ENCODE measurements at regions not wholly inside any gene's neighbourhood (a gene's known extent, or its start where the extent isn't known, plus 50 kb on each side); places are given as distances from the start of the nearest gene placed in this dataset.

GRCh38 chr3:70729845-70730244, 417.4 kb upstream of the MDFIC2 start:
- no peaks in the 10 kb centered on the region for H3K4me1 Mint-ChIP-seq (ENCODE audit: insufficient read depth, unreplicated experiment)
- H3K27me3 Mint-ChIP-seq (ENCODE audit: insufficient read depth, unreplicated experiment), result peaks cover 85% of the 10 kb centered on the region
- no peak for DNase-seq (ENCODE audit: unreplicated experiment)
- no peak overlapping the region for H3K4me3 Mint-ChIP-seq (ENCODE audit: unreplicated experiment)
- CTCF ChIA-PET, result interaction anchor here (0.7 to 1.2 kb wide), 2 partner anchors 10 to 782 kb away, joined by 3 to 4 read pairs; no protein-coding TSS in a partner anchor
- BruUV-seq (replicated peaks), result no TSS peak
- TF ChIP-seq, protein P1, sequence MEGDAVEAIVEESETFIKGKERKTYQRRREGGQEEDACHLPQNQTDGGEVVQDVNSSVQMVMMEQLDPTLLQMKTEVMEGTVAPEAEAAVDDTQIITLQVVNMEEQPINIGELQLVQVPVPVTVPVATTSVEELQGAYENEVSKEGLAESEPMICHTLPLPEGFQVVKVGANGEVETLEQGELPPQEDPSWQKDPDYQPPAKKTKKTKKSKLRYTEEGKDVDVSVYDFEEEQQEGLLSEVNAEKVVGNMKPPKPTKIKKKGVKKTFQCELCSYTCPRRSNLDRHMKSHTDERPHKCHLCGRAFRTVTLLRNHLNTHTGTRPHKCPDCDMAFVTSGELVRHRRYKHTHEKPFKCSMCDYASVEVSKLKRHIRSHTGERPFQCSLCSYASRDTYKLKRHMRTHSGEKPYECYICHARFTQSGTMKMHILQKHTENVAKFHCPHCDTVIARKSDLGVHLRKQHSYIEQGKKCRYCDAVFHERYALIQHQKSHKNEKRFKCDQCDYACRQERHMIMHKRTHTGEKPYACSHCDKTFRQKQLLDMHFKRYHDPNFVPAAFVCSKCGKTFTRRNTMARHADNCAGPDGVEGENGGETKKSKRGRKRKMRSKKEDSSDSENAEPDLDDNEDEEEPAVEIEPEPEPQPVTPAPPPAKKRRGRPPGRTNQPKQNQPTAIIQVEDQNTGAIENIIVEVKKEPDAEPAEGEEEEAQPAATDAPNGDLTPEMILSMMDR (IDR thresholded peaks at IDR 0.05; ENCODE audit: unreplicated experiment), result no peak
- H3K36me3 Mint-ChIP-seq (ENCODE audit: insufficient read depth, unreplicated experiment), result no peaks in the 10 kb centered on the region
- no peaks in the 10 kb centered on the region for H3K9me3 Mint-ChIP-seq (ENCODE audit: unreplicated experiment)
- no peak overlapping the region for H3K27ac Mint-ChIP-seq (ENCODE audit: low read depth, unreplicated experiment)
- intact Hi-C loops (cut with micrococcal nuclease), result no loop called here
- POLR2A ChIA-PET, result interaction anchor here (1.1 kb wide), 1 partner anchor 11 kb away, joined by 3 read pairs; no protein-coding TSS in a partner anchor

DNA sequence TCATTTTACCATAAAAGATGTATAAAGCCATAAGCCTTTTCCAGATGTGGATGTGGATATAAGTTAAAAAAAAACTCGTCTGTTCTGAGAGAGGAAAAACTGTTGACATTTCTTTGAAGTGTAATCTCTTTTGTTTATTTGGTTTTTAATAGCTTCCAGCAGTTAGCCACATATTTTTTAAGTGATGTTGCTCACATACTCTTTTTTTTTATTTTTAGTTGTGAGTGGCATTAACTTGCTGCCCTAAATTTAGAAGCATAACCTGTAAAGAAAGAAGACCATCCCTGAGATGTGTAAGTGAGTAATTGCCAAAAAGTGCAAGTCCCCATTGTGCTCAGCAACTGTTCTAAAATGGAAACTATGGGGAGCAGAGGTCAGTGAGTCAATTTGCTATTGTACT, 415.9 kb upstream of the MDFIC2 start:
- TF ChIP-seq, protein P1 (IDR thresholded peaks at IDR 0.05; ENCODE audit: unreplicated experiment), result no peak
- Mint-ChIP-seq H3K27ac (ENCODE audit: low read depth, unreplicated experiment) (no peak overlapping the region), H3K36me3 (ENCODE audit: insufficient read depth, unreplicated experiment) (no peaks in the 10 kb centered on the region), H3K27me3 (ENCODE audit: insufficient read depth, unreplicated experiment) (peaks cover 85% of the 10 kb centered on the region), H3K4me3 (ENCODE audit: unreplicated experiment) (no peak overlapping the region), H3K4me1 (ENCODE audit: insufficient read depth, unreplicated experiment) (no peaks in the 10 kb centered on the region), H3K9me3 (ENCODE audit: unreplicated experiment) (no peaks in the 10 kb centered on the region)
- intact Hi-C loops (cut with micrococcal nuclease), result no loop called here
- no TSS peak for BruUV-seq (replicated peaks)
- ChIA-PET CTCF (interaction anchor here (0.6 kb wide), 1 partner anchor 187 kb away, joined by 3 read pairs; no protein-coding TSS in a partner anchor), POLR2A (interaction anchor here (0.7 kb wide), 1 partner anchor 870 kb away, joined by 3 read pairs; no protein-coding TSS in a partner anchor)
- DNase-seq (ENCODE audit: unreplicated experiment), result no peak

GRCh38 chr3:70726961-70727360, 414.5 kb upstream of the MDFIC2 start:
- no peak overlapping the region for H3K4me3 Mint-ChIP-seq (ENCODE audit: unreplicated experiment)
- ChIA-PET POLR2A (no interaction called here), CTCF (interaction anchor here (1.2 kb wide), 1 partner anchor 10 kb away, joined by 3 read pairs; no protein-coding TSS in a partner anchor)
- no peaks in the 10 kb centered on the region for H3K4me1 Mint-ChIP-seq (ENCODE audit: insufficient read depth, unreplicated experiment)
- no peaks in the 10 kb centered on the region for H3K36me3 Mint-ChIP-seq (ENCODE audit: insufficient read depth, unreplicated experiment)
- H3K9me3 Mint-ChIP-seq (ENCODE audit: unreplicated experiment), result no peaks in the 10 kb centered on the region
- no peak for DNase-seq (ENCODE audit: unreplicated experiment)
- TF ChIP-seq, protein P1 (IDR thresholded peaks at IDR 0.05; ENCODE audit: unreplicated experiment), result no peak
- H3K27ac Mint-ChIP-seq (ENCODE audit: low read depth, unreplicated experiment), result no peak overlapping the region
- intact Hi-C loops (cut with micrococcal nuclease), result no loop called here
- peaks cover 79% of the 10 kb centered on the region for H3K27me3 Mint-ChIP-seq (ENCODE audit: insufficient read depth, unreplicated experiment)
- BruUV-seq (replicated peaks), result no TSS peak

GRCh38 chr3:70726096-70726938, 413.9 kb upstream of the MDFIC2 start:
- Mint-ChIP-seq H3K27me3 (ENCODE audit: insufficient read depth, unreplicated experiment) (peaks cover 79% of the 10 kb centered on the region), H3K9me3 (ENCODE audit: unreplicated experiment) (no peaks in the 10 kb centered on the region), H3K27ac (ENCODE audit: low read depth, unreplicated experiment) (no peak overlapping the region), H3K4me3 (ENCODE audit: unreplicated experiment) (no peak overlapping the region), H3K36me3 (ENCODE audit: insufficient read depth, unreplicated experiment) (no peaks in the 10 kb centered on the region), H3K4me1 (ENCODE audit: insufficient read depth, unreplicated experiment) (no peaks in the 10 kb centered on the region)
- intact Hi-C loops (cut with micrococcal nuclease), result no loop called here
- POLR2A ChIA-PET, result no interaction called here
- BruUV-seq (replicated peaks), result no TSS peak
- DNase-seq (ENCODE audit: unreplicated experiment), result no peak
- TF ChIP-seq, protein P1 (IDR thresholded peaks at IDR 0.05; ENCODE audit: unreplicated experiment), result no peak
- CTCF ChIA-PET, result interaction anchor here (0.9 to 1.2 kb wide), 2 partner anchors 9 kb away, joined by 3 read pairs; no protein-coding TSS in a partner anchor
